ENCODE measurements at regions not wholly inside any gene's neighbourhood (a gene's known extent, or its start where the extent isn't known, plus 50 kb on each side); places are given as distances from the start of the nearest gene placed in this dataset.

DNA sequence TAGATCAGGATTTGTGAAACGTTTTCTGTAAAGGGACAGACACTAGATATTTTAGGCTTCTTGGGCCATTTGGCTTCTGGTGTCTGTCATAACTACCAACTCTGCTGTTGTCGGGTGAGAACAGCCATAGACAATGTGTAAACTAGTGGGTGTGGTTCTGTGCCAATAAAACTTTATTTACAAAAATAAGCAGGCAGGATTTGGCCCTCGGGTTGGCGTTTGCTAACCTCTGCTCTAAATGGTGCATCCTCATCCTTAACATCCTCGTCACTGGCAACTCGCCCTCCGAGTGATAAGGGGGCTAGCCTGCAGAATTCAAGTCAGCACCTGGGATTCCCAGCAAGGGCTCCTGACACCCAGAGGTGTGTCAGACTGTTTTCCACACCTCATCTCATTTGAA is 105.8 kb upstream of the MSX1 start:
- Histone ChIP-seq H3K27me3 (ENCODE audit: insufficient read depth, low read length) (no peaks in the 10 kb centered on the region), H3K18ac (ENCODE audit: low read length) (no peak overlapping the region), H2AK5ac (ENCODE audit: low read length) (no peak overlapping the region), H2BK120ac (ENCODE audit: insufficient read depth, low read length, poor library complexity) (no peak overlapping the region), H3K79me2 (ENCODE audit: control insufficient read depth, insufficient read depth, low read length, poor library complexity) (no peaks in the 10 kb centered on the region), H3K23ac (ENCODE audit: low read length) (no peak overlapping the region), H4K91ac (ENCODE audit: low read depth, low read length) (no peak overlapping the region), H2BK12ac (ENCODE audit: low read length) (no peak overlapping the region), H3K36me3 (ENCODE audit: control insufficient read depth in 1 of 2, insufficient read depth in 2 of 2, low read length in 2 of 2) (no peaks in the 10 kb centered on the region), H3K4me3 (ENCODE audit: low read depth, low read length) (no peak overlapping the region), H3K9ac (ENCODE audit: low read length) (no peak overlapping the region), H3K9me3 (ENCODE audit: insufficient read depth, low read depth, low read length) (peaks cover 2% of the 10 kb centered on the region), H3K27ac (ENCODE audit: low read depth, low read length) (no peak overlapping the region), H4K12ac (ENCODE audit: low read depth, low read length) (no peak overlapping the region), H3K4ac (ENCODE audit: low read depth, low read length) (no peak overlapping the region), H3K4me2 (ENCODE audit: low read length) (no peak overlapping the region), H2BK5ac (ENCODE audit: low read depth, low read length, poor library complexity) (no peak overlapping the region), H3K14ac (ENCODE audit: low read length) (no peak overlapping the region), H4K8ac (ENCODE audit: low read depth, low read length) (no peak overlapping the region), H2AFZ (ENCODE audit: insufficient read depth, low read length, poor library complexity) (no peak overlapping the region), H3K4me1 (ENCODE audit: control insufficient read depth in 1 of 2, insufficient read depth in 2 of 2, low read length in 2 of 2) (peaks cover 17 to 20% of the 10 kb centered on the region in 2 experiments), H3K79me1 (ENCODE audit: low read length) (peaks cover 4% of the 10 kb centered on the region)
- no peak for DNase-seq
- WGBS (ENCODE audit: extremely low coverage, insufficient coverage, insufficient read length) = no CpG with 5 or more reads among the region's 7 CpGs

DNA sequence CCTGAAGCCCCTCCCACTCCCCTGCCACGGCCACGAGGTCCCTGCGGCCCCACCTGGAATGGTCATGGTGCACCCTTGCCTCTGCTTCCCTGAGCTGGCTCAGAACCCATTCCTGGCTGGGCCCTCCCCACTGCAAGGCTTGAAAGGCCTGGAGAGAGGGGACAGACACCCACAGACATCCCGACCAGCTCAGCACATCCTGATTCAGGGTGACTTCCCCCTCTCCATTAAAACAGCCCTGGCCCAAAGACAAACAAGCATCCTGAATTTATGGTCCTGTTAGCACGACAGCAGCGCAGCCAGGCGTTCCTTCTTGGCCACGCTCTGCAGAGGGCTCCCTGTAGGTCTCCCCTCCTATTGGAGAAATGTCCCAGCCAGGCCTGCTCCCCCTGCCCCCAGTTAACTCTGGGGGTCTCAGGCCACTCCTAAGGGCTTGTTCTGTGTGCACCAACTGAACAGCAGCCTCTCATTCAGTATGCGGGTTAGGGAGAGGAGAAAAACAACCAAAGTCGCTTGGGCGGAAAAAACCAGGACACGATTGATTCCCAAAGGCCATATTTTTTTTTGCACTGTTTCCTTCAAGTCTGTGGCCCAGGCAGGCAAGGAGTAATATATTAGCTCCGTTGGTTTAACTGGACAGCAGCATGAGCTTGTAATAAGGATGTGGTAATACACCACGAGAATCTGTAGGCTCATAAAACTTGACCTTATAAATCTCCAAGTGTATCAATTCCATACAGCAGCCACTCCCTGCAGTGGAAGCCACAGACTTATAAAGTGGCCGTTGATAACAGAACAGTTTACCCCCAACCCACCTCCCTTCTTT is 106.7 kb upstream of the MSX1 start:
- no peaks in the 10 kb centered on the region for H3K36me3 ChIP-seq (ENCODE audit: control insufficient read depth in 1 of 2, insufficient read depth in 2 of 2, low read length in 2 of 2)
- peak overlapping the region; percentile 55 for H2AK5ac ChIP-seq (ENCODE audit: low read length)
- peak overlapping the region; percentile 0 for H2BK5ac ChIP-seq (ENCODE audit: low read depth, low read length, poor library complexity)
- no peak for DNase-seq
- peak overlapping the region; percentile 8 for H2BK120ac ChIP-seq (ENCODE audit: insufficient read depth, low read length, poor library complexity)
- H3K4ac ChIP-seq (ENCODE audit: low read depth, low read length) = no peak overlapping the region
- no peak overlapping the region for H3K4me3 ChIP-seq (ENCODE audit: low read depth, low read length)
- H3K9ac ChIP-seq (ENCODE audit: low read length) = no peak overlapping the region
- no peak overlapping the region for H3K27ac ChIP-seq (ENCODE audit: low read depth, low read length)
- WGBS (ENCODE audit: extremely low coverage, insufficient coverage, insufficient read length) = no CpG with 5 or more reads among the region's 15 CpGs
- H3K18ac ChIP-seq (ENCODE audit: low read length) = peak overlapping the region; percentile 10
- no peak overlapping the region for H4K8ac ChIP-seq (ENCODE audit: low read depth, low read length)
- H4K12ac ChIP-seq (ENCODE audit: low read depth, low read length) = no peak overlapping the region
- no peaks in the 10 kb centered on the region for H3K79me2 ChIP-seq (ENCODE audit: control insufficient read depth, insufficient read depth, low read length, poor library complexity)
- peaks cover 4% of the 10 kb centered on the region for H3K79me1 ChIP-seq (ENCODE audit: low read length)
- H2AFZ ChIP-seq (ENCODE audit: insufficient read depth, low read length, poor library complexity) = no peak overlapping the region
- H4K91ac ChIP-seq (ENCODE audit: low read depth, low read length) = peak overlapping the region; percentile 28
- peaks cover 3% of the 10 kb centered on the region for H3K9me3 ChIP-seq (ENCODE audit: insufficient read depth, low read depth, low read length)
- no peaks in the 10 kb centered on the region for H3K27me3 ChIP-seq (ENCODE audit: insufficient read depth, low read length)
- H3K14ac ChIP-seq (ENCODE audit: low read length) = peak overlapping the region; percentile 6
- peak overlapping the region; percentile 19 for H2BK12ac ChIP-seq (ENCODE audit: low read length)
- H3K4me2 ChIP-seq (ENCODE audit: low read length) = no peak overlapping the region
- H3K4me1 ChIP-seq (ENCODE audit: control insufficient read depth in 1 of 2, insufficient read depth in 2 of 2, low read length in 2 of 2) = peaks cover 17 to 20% of the 10 kb centered on the region in 2 experiments
- H3K23ac ChIP-seq (ENCODE audit: low read length) = no peak overlapping the region

DNA sequence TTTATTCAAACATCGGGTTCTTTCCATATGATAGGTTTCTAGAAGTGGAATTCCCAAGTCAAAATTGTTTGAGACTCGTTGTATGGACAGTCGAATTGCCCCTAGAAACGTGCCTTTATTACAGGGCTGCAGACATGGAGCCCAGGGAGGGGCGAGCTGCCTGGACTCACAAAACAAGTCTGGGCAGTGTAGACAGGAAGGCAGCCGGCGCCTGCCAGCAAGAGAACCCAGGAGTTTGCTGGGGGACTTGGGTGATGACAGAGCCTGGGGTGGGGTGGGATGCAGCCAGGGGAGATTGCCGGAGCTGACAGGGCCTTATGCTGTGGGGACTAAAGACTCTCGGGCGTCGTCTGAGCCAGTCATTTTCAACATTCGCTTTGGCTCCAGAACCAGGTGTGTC is 107.4 kb upstream of the MSX1 start:
- H4K12ac ChIP-seq (ENCODE audit: low read depth, low read length) = no peak overlapping the region
- no peak overlapping the region for H4K8ac ChIP-seq (ENCODE audit: low read depth, low read length)
- no peak overlapping the region for H3K9ac ChIP-seq (ENCODE audit: low read length)
- no peak overlapping the region for H3K27ac ChIP-seq (ENCODE audit: low read depth, low read length)
- H3K79me1 ChIP-seq (ENCODE audit: low read length) = peaks cover 4% of the 10 kb centered on the region
- no peak overlapping the region for H3K4ac ChIP-seq (ENCODE audit: low read depth, low read length)
- H3K14ac ChIP-seq (ENCODE audit: low read length) = no peak overlapping the region
- no peak overlapping the region for H3K18ac ChIP-seq (ENCODE audit: low read length)
- peaks cover 6% of the 10 kb centered on the region for H3K9me3 ChIP-seq (ENCODE audit: insufficient read depth, low read depth, low read length)
- H3K27me3 ChIP-seq (ENCODE audit: insufficient read depth, low read length) = no peaks in the 10 kb centered on the region
- no peak overlapping the region for H2AFZ ChIP-seq (ENCODE audit: insufficient read depth, low read length, poor library complexity)
- H3K4me3 ChIP-seq (ENCODE audit: low read depth, low read length) = no peak overlapping the region
- no peaks in the 10 kb centered on the region for H3K79me2 ChIP-seq (ENCODE audit: control insufficient read depth, insufficient read depth, low read length, poor library complexity)
- H2BK5ac ChIP-seq (ENCODE audit: low read depth, low read length, poor library complexity) = peak overlapping the region; percentile 0
- peaks cover 17 to 20% of the 10 kb centered on the region in 2 experiments for H3K4me1 ChIP-seq (ENCODE audit: control insufficient read depth in 1 of 2, insufficient read depth in 2 of 2, low read length in 2 of 2)
- no peak overlapping the region for H3K23ac ChIP-seq (ENCODE audit: low read length)
- no CpG with 5 or more reads among the region's 12 CpGs for WGBS (ENCODE audit: extremely low coverage, insufficient coverage, insufficient read length)
- no peak overlapping the region for H2BK120ac ChIP-seq (ENCODE audit: insufficient read depth, low read length, poor library complexity)
- peak overlapping the region; percentile 28 for H4K91ac ChIP-seq (ENCODE audit: low read depth, low read length)
- no peak overlapping the region for H3K4me2 ChIP-seq (ENCODE audit: low read length)
- no peaks in the 10 kb centered on the region for H3K36me3 ChIP-seq (ENCODE audit: control insufficient read depth in 1 of 2, insufficient read depth in 2 of 2, low read length in 2 of 2)
- H2BK12ac ChIP-seq (ENCODE audit: low read length) = no peak overlapping the region
- H2AK5ac ChIP-seq (ENCODE audit: low read length) = no peak overlapping the region
- DNase-seq = no peak

DNA sequence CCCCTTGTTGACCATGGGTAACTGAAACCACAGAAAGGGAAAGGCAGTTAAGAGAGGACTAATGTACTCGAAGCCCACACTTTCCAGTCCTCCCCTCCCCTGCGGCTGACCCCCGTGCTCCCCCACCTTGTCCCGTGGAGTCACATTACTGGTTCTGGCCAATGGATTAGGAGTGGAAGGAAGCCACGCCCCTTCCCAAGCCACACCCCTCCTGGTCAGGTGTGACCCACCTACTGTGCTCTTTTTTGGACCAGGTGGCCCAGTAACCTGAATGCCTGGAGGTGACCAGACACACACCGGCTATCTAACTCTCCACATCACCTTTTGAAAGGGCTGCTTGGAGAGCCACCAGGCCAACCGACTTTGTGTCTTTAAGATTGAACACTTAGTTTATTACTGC is 109.3 kb upstream of the MSX1 start:
- WGBS (ENCODE audit: extremely low coverage, insufficient coverage, insufficient read length) = no CpG with 5 or more reads among the region's 7 CpGs
- no peak overlapping the region for H3K14ac ChIP-seq (ENCODE audit: low read length)
- H3K4ac ChIP-seq (ENCODE audit: low read depth, low read length) = no peak overlapping the region
- H3K27ac ChIP-seq (ENCODE audit: low read depth, low read length) = no peak overlapping the region
- no peaks in the 10 kb centered on the region for H3K36me3 ChIP-seq (ENCODE audit: control insufficient read depth in 1 of 2, insufficient read depth in 2 of 2, low read length in 2 of 2)
- no peak overlapping the region for H4K8ac ChIP-seq (ENCODE audit: low read depth, low read length)
- no peak overlapping the region for H2BK5ac ChIP-seq (ENCODE audit: low read depth, low read length, poor library complexity)
- H3K4me2 ChIP-seq (ENCODE audit: low read length) = no peak overlapping the region
- no peaks in the 10 kb centered on the region for H3K79me2 ChIP-seq (ENCODE audit: control insufficient read depth, insufficient read depth, low read length, poor library complexity)
- no peak overlapping the region for H4K91ac ChIP-seq (ENCODE audit: low read depth, low read length)
- H2BK12ac ChIP-seq (ENCODE audit: low read length) = no peak overlapping the region
- peaks cover 4% of the 10 kb centered on the region for H3K79me1 ChIP-seq (ENCODE audit: low read length)
- H2AFZ ChIP-seq (ENCODE audit: insufficient read depth, low read length, poor library complexity) = no peak overlapping the region
- H3K23ac ChIP-seq (ENCODE audit: low read length) = no peak overlapping the region
- H3K9ac ChIP-seq (ENCODE audit: low read length) = no peak overlapping the region
- no peak overlapping the region for H3K18ac ChIP-seq (ENCODE audit: low read length)
- H3K27me3 ChIP-seq (ENCODE audit: insufficient read depth, low read length) = no peaks in the 10 kb centered on the region
- H2BK120ac ChIP-seq (ENCODE audit: insufficient read depth, low read length, poor library complexity) = no peak overlapping the region
- no peak overlapping the region for H4K12ac ChIP-seq (ENCODE audit: low read depth, low read length)
- H3K9me3 ChIP-seq (ENCODE audit: insufficient read depth, low read depth, low read length) = peaks cover 14% of the 10 kb centered on the region
- H3K4me3 ChIP-seq (ENCODE audit: low read depth, low read length) = no peak overlapping the region
- H3K4me1 ChIP-seq (ENCODE audit: control insufficient read depth in 1 of 2, insufficient read depth in 2 of 2, low read length in 2 of 2) = peaks cover 17% of the 10 kb centered on the region in 2 experiments
- H2AK5ac ChIP-seq (ENCODE audit: low read length) = no peak overlapping the region
- no peak for DNase-seq

All from trophoblast cell (in vitro differentiated cells and primary cell).